ENCODE measurements at regions not wholly inside any gene's neighbourhood (a gene's known extent, or its start where the extent isn't known, plus 50 kb on each side); places are given as distances from the start of the nearest gene placed in this dataset.

GRCh38 chr12:62113366-62114011 lies 146.7 kb upstream of the USP15 start:
- Histone ChIP-seq H3K4me3 (no peak overlapping the region), H3K4me1 (no peaks in the 10 kb centered on the region), H3K9me3 (no peaks in the 10 kb centered on the region), H3K36me3 (no peaks in the 10 kb centered on the region), H3K27ac (no peak overlapping the region), H3K27me3 (no peaks in the 10 kb centered on the region)
- intact Hi-C loops (cut with DNase I; ENCODE audit: low total_unique reads): no loop called here
- DNase-seq (ENCODE audit: low spot score in 2 of 2): no peak
- TF ChIP-seq, protein P1, sequence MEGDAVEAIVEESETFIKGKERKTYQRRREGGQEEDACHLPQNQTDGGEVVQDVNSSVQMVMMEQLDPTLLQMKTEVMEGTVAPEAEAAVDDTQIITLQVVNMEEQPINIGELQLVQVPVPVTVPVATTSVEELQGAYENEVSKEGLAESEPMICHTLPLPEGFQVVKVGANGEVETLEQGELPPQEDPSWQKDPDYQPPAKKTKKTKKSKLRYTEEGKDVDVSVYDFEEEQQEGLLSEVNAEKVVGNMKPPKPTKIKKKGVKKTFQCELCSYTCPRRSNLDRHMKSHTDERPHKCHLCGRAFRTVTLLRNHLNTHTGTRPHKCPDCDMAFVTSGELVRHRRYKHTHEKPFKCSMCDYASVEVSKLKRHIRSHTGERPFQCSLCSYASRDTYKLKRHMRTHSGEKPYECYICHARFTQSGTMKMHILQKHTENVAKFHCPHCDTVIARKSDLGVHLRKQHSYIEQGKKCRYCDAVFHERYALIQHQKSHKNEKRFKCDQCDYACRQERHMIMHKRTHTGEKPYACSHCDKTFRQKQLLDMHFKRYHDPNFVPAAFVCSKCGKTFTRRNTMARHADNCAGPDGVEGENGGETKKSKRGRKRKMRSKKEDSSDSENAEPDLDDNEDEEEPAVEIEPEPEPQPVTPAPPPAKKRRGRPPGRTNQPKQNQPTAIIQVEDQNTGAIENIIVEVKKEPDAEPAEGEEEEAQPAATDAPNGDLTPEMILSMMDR (IDR thresholded peaks at IDR 0.05): no peak
- TF ChIP-seq POLR2A (IDR thresholded peaks at IDR 0.05) (no peak), POLR2AphosphoS5 (IDR thresholded peaks at IDR 0.05) (no peak)

DNA sequence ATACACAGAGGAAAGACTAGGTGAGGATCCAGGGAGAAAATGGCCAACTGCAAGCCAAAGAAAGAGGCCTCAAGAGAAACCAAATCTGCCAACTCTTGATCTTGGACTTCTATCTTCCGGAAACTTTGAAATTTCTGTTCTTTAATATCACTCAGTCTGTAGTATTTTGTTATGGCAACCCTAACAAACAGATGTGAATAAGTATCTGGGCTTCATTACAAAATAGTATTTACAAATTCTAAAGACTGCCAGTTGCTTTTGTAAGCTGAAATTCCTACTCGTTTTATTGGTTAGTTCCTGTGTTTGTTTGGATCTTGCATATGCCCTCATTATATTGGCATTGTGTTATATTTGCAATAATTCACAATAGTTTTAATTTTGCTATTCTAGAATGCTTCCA lies 143.2 kb upstream of the USP15 start:
- Histone ChIP-seq H3K36me3 (no peaks in the 10 kb centered on the region), H3K4me3 (no peak overlapping the region), H3K9me3 (no peaks in the 10 kb centered on the region), H3K27ac (no peak overlapping the region), H3K27me3 (no peaks in the 10 kb centered on the region), H3K4me1 (no peaks in the 10 kb centered on the region)
- TF ChIP-seq POLR2AphosphoS5 (IDR thresholded peaks at IDR 0.05) (no peak), POLR2A (IDR thresholded peaks at IDR 0.05) (no peak)
- TF ChIP-seq, protein P1 (IDR thresholded peaks at IDR 0.05): no peak
- no peak for DNase-seq (ENCODE audit: low spot score in 2 of 2)
- intact Hi-C loops (cut with DNase I; ENCODE audit: low total_unique reads): no loop called here

GRCh38 chr12:62123721-62124203 lies 136.4 kb upstream of the USP15 start:
- Histone ChIP-seq H3K27ac (no peak overlapping the region), H3K36me3 (no peaks in the 10 kb centered on the region), H3K4me3 (no peak overlapping the region), H3K27me3 (no peaks in the 10 kb centered on the region), H3K9me3 (no peaks in the 10 kb centered on the region), H3K4me1 (no peaks in the 10 kb centered on the region)
- DNase-seq (ENCODE audit: low spot score in 2 of 2): no peak
- intact Hi-C loops (cut with DNase I; ENCODE audit: low total_unique reads): no loop called here
- TF ChIP-seq, protein P1 (IDR thresholded peaks at IDR 0.05): peak in 2 of 3 donors; percentile 22 to 49
- no peak for TF ChIP-seq POLR2A (IDR thresholded peaks at IDR 0.05)

DNA sequence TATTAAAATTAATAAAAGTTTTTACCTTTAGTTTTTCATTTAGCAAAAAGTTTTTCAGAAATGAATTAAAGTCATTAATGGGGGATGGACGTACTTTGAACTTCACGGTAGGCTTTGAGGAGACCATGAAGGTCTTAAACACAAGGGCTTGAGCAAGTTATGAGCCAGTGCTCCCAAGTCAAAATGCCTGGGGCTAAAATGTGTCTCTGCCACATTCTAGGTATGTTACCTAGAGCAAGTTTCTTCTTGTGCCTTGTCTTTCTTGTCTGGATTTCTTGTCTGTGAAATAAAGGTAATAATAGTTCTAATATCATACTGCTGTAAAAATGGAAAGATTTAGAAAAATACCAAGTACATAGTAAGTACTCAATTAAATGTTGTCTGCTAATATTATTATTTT lies 132.7 kb upstream of the USP15 start:
- Histone ChIP-seq H3K27ac (no peak overlapping the region), H3K9me3 (no peaks in the 10 kb centered on the region), H3K4me3 (no peak overlapping the region), H3K36me3 (no peaks in the 10 kb centered on the region), H3K27me3 (no peaks in the 10 kb centered on the region), H3K4me1 (no peaks in the 10 kb centered on the region)
- intact Hi-C loops (cut with DNase I; ENCODE audit: low total_unique reads): no loop called here
- no peak for TF ChIP-seq POLR2AphosphoS5 (IDR thresholded peaks at IDR 0.05)
- TF ChIP-seq, protein P1 (IDR thresholded peaks at IDR 0.05): no peak
- TF ChIP-seq POLR2A (IDR thresholded peaks at IDR 0.05): no peak
- DNase-seq (ENCODE audit: low spot score in 2 of 2): no peak

DNA sequence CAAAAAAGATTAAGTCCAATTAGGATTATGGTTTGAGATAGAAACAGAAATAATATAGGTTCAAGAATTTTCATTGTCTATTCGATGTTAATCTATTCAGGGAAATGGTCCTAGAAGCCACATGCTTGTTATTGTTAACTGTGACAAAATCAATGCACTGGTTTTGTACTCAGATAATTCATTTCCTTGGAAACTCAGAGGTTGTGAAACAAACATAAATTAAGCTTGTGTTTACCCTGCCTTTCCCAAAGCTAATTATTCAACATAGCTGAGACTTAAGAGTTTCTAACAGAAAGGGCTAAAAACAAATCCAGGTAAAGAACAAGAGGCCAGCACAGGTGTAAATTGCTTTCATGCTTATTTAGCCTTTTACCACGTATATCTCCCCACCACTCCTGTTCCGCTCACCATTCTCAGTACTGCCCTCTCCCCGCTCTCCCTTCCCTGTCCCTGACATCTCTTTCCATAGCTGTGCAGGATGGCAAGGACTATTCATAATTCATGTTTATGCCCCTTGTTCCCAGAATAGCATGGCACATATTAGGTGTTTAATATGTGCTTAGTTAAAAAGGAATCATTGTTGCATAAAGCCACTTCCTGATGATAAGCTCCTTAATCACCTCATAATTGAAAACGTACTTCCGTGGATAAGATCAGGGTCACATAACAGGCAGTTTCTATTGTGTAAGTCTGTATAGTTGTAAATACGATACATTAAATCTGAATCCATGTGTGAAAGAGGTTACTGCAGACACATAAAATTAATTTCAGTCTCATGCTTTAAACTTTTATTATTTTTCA lies 131.8 kb upstream of the USP15 start:
- no peaks in the 10 kb centered on the region for H3K4me1 ChIP-seq
- intact Hi-C loops (cut with DNase I; ENCODE audit: low total_unique reads): no loop called here
- no peaks in the 10 kb centered on the region for H3K36me3 ChIP-seq
- H3K9me3 ChIP-seq: no peaks in the 10 kb centered on the region
- H3K4me3 ChIP-seq: no peak overlapping the region
- no peaks in the 10 kb centered on the region for H3K27me3 ChIP-seq
- DNase-seq (ENCODE audit: low spot score in 2 of 2): no peak
- no peak for TF ChIP-seq POLR2A (IDR thresholded peaks at IDR 0.05)
- TF ChIP-seq POLR2AphosphoS5 (IDR thresholded peaks at IDR 0.05): no peak
- TF ChIP-seq, protein P1 (IDR thresholded peaks at IDR 0.05): no peak
- no peak overlapping the region for H3K27ac ChIP-seq

All from breast epithelium (tissue), 4 donors.